HG03378 (cell line): ENCODE measurements at regions not wholly inside any gene's neighbourhood (a gene's known extent, or its start where the extent isn't known, plus 50 kb on each side); places are given as distances from the start of the nearest gene placed in this dataset.
"Not testable (repeated sequence)": the region's sequence is repeated elsewhere in the genome, so short reads cannot be mapped to it uniquely, and the experiment has no call there.

ENCODE experiments used
- ATAC-seq: cut with Tn5 transposase; IDR thresholded peaks from one replicate; pipeline ENCODE4 v1.9.1; 2021; ENCODE audit warnings: mild to moderate bottlenecking, moderate library complexity; ENCODE audit not compliant: unreplicated experiment

- no peak for ATAC-seq
Measured at GRCh38 chr2:52416340-52416739, 1351.3 kb upstream of the CHAC2 start.

- no peak for ATAC-seq
Measured at GRCh38 chr2:52414561-52415295, 1352.9 kb upstream of the CHAC2 start.

GRCh38 chr2:52409308-52410118 lies 1358.1 kb upstream of the CHAC2 start:
- ATAC-seq, result not testable (repeated sequence)

- no peak for ATAC-seq
Measured at GRCh38 chr2:52405980-52406379, 1361.6 kb upstream of the CHAC2 start.

GRCh38 chr2:52404866-52405265 lies 1362.7 kb upstream of the CHAC2 start:
- ATAC-seq, result no peak

GRCh38 chr2:52404046-52404445 lies 1363.6 kb upstream of the CHAC2 start:
- no peak for ATAC-seq

GRCh38 chr2:52402128-52402527 lies 1365.5 kb upstream of the CHAC2 start:
- no peak for ATAC-seq

GRCh38 chr2:52396836-52397235 lies 1364.9 kb upstream of the NRXN1 start:
- no peak for ATAC-seq

- no peak for ATAC-seq
Measured at GRCh38 chr2:52395912-52396311, 1364.0 kb upstream of the NRXN1 start.

- ATAC-seq, result no peak
Measured at GRCh38 chr2:52391621-52392020, 1359.7 kb upstream of the NRXN1 start.

- ATAC-seq, result no peak
Measured at GRCh38 chr2:52390651-52391050, 1358.7 kb upstream of the NRXN1 start.

- no peak for ATAC-seq
Measured at GRCh38 chr2:52387937-52388590, 1356.1 kb upstream of the NRXN1 start.

GRCh38 chr2:52386433-52387030 lies 1354.6 kb upstream of the NRXN1 start:
- no peak for ATAC-seq

GRCh38 chr2:52383541-52383940 lies 1351.6 kb upstream of the NRXN1 start:
- no peak for ATAC-seq

GRCh38 chr2:52369178-52369577 lies 1337.2 kb upstream of the NRXN1 start:
- ATAC-seq, result no peak

GRCh38 chr2:52368141-52368540 lies 1336.2 kb upstream of the NRXN1 start:
- no peak for ATAC-seq

GRCh38 chr2:52365946-52366345 lies 1334.0 kb upstream of the NRXN1 start:
- ATAC-seq, result no peak

GRCh38 chr2:52356556-52356955 lies 1324.6 kb upstream of the NRXN1 start:
- no peak for ATAC-seq

GRCh38 chr2:52347292-52347691 lies 1315.4 kb upstream of the NRXN1 start:
- no peak for ATAC-seq

GRCh38 chr2:52345676-52346075 lies 1313.7 kb upstream of the NRXN1 start:
- ATAC-seq, result no peak

- ATAC-seq, result no peak
Measured at GRCh38 chr2:52345082-52345481, 1313.2 kb upstream of the NRXN1 start.
